GM19035 (cell line): ENCODE measurements at regions not wholly inside any gene's neighbourhood (a gene's known extent, or its start where the extent isn't known, plus 50 kb on each side); places are given as distances from the start of the nearest gene placed in this dataset.

Experiments used
- ATAC-seq: cut with Tn5 transposase; IDR thresholded peaks from one replicate; pipeline ENCODE4 v1.9.1; 2021; ENCODE audit not compliant: unreplicated experiment

DNA sequence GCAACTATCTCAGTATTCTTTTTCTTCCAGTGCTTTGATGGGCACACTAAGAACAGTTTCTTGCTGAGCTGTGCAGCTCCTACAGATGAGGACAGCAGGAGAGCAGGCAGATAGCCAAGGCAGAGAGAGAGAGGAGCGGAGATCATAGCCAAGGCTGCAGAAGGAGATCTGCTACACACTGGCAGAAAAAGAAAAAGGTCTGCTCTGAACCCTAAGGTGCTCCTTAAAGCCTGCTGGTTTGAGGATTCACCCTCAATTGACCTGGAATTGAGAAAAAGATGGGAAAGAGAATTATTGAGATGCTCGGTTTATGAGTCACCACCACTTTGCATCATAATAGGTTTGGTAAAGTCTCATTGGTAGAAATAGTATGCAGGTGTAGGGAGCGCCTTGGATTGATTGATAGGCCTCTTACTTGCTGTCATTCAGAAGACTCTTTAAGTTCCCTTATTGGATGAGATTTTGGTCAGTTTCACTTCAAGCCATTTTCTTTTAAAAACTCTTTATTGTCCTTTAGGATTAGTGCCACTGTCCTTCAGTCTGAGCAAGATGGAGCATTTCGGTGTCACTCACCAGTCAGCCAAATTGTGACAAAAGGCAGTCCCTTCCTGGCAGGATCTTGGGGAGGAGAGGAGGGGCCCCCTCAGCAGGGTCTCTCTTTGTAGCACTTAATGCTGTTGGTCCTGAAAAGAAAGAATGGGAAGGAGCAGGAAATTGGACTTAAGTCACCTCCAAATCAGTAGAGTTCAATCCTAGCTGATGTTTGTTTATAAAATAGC is 685.0 kb downstream of the ADGRL2 start:
- ATAC-seq: no peak

DNA sequence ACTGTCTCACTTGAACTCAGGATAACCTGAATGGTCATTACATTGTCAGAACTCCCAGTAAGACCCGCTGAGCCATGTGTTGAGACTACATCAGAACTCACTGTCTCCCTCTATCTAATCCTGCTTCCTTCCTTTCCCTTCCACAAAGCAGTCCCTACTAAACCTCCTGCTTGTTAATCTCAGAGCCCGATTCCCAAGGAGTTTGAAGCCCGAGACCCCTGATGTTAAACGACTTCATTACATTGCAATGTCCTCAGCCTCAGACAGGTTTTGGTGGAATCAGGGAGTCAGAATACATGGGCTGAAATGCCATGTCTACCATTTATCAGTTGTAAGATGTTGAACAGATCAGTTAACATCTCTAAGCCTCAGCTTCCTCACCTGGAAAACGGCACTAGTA is 682.4 kb downstream of the ADGRL2 start:
- ATAC-seq: no peak

DNA sequence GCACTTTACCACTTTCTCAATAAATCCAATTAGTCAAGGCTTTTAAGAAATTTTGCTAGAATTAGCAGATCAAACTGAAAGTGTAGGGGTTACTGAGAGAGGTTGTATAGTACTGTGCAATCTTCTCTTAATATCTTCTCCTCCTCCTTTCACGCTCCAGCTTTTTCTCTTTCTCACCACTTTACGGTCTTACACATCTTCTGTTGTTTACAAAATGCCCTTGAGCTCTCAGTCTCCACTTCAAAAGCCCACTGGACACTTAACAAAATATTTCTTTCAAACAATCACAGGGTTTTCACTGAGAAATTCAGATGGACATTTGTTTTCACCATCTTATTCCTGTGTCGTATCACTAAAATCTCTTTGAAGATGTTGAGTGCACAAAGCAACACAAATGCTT is 678.2 kb downstream of the ADGRL2 start:
- ATAC-seq: no peak

GRCh38 chr1:82472489-82473131 is 671.9 kb downstream of the ADGRL2 start:
- no peak for ATAC-seq

GRCh38 chr1:82466891-82467290 is 666.2 kb downstream of the ADGRL2 start:
- no peak for ATAC-seq

- ATAC-seq: no peak
Measured at GRCh38 chr1:82466416-82466815, 665.7 kb downstream of the ADGRL2 start.

DNA sequence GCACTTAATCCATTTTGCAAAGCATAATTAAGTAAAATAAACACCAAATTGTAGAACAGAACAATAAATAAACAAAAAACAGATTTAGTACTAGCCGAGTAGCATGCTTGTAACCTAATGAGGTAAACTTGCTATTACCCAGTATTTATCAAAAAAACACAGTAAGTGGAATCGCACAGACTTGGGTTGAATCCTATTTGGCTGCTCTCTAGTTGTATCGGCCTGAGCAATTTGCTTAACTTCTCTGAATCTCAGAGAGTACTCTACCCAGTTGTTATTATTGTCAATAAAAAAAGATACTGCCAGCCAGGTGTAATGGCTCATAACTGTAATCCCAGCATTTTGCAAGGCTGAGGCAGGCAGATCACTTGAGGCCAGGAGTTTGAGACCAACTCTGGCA is 664.3 kb downstream of the ADGRL2 start:
- ATAC-seq: no peak

DNA sequence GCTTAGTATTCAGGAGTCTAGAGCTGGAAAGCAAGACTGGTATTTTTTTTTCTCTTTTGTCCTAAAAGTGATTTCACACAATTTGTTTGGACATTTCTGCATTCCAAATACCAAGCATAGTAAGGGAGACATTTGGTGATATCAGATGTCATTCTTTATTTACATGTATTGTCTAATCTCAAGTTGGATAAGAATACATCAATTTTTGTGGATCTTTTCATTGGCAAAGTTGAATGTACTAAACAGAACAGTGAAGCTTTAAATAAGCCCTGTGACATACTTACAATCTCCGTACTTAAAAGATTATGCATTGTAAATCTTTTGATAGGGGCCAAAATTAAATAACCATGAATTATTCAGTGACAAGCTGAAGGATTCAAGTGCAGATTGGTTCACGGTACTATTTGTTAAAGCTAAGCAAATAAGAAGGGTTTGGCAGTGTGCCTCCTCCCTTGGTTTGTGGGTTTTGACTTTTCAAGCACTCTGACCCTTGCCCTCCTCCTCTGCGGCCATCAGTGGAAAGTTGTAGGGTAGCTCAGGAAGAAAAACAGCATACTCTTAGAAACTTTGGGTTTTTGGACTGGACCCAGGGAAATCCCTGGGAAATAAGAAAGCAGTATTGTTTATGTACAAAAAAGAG is 663.7 kb downstream of the ADGRL2 start:
- no peak for ATAC-seq

GRCh38 chr1:82463951-82464350 is 663.2 kb downstream of the ADGRL2 start:
- ATAC-seq: no peak

GRCh38 chr1:82462366-82462765 is 661.6 kb downstream of the ADGRL2 start:
- no peak for ATAC-seq

GRCh38 chr1:82455342-82455741 is 654.6 kb downstream of the ADGRL2 start:
- no peak for ATAC-seq

DNA sequence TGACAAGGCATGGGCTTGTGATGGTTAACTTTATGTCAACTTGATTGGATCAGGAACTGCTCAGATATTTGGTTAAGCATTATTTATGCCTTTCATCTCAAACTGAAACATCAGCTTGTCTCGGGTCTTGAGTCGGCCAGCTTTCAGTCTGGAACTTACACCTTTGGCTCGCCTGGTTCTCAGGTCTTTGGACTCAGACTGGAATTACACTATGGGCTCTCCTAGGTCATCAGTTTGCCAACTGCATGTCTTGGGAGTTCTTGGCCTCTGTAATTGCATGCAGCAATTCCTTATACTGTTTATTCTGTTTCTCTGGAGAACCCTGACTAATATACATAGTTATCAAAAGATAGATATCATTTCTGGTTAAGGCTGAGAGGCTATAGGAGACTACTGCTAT is 653.7 kb downstream of the ADGRL2 start:
- no peak for ATAC-seq

DNA sequence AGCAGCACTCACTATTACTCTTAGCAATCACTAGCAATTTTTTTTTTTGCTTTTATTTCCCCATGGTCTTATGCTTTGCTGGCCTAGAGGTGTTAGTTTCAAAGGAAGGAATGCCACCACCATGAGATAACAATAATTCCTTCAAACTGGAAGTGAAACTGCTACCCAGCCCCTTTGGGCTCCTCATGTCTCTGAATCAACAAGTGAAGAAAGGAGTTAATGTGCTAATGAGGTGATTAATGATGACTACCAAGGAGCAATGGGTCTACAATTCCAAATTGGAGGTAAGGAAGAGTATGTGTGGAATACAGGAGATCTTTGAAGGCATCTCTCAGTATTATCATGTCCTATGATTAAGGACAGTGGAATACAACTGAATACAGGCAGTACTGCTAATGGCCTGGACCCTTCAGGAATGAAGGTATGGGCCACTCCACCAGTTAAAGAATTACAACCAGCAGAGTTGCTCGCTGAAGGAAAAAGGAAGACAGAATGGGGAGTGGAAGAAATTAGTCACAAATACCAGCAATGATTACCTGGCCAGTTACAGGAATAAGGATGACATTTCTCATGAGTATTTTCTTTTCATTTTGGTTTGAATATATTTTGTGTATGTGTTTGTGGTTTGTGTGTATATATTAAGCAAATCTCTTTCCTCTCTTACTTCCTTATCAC is 652.9 kb downstream of the ADGRL2 start:
- ATAC-seq: no peak

DNA sequence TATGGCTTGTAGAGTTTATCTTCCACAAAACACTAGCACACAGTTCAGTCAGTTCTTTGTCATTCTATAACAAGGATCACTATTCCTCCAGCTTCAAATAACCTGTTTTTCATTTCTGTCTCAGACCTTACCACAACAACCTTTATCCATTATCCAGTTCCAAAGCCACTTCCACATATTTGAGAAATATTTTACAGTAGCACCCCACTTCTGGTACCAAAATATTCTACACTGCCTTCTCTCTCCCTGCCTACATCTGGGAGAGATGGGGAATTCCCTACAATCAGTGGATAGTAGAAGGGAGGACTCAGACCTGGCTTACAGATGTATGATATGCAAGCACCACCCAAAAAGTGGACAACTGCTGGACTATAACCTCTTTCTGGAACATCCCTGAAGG is 651.4 kb downstream of the ADGRL2 start:
- ATAC-seq: no peak

DNA sequence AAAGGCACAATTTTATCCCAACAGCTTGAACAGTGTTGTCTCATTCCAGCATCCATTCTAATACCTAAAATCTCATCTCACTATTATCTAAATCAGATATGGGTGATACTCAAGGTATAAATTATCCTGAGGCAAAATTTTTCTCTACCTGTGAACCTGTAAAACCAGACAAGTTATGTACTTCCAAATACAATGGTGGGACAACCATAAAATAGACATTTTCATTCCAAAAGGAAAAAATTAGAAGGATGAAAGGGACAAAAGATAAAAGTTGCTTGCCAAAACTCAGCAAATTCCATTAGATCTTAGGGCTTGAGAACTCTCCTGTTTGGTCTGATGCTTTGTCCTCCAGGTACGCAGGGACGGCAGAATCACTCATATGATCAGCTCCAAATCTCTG is 650.5 kb downstream of the ADGRL2 start:
- no peak for ATAC-seq

GRCh38 chr1:82449506-82450057 is 648.8 kb downstream of the ADGRL2 start:
- no peak for ATAC-seq

- ATAC-seq: no peak
Measured at GRCh38 chr1:82446955-82447354, 646.2 kb downstream of the ADGRL2 start.

GRCh38 chr1:82446236-82446635 is 645.5 kb downstream of the ADGRL2 start:
- no peak for ATAC-seq

DNA sequence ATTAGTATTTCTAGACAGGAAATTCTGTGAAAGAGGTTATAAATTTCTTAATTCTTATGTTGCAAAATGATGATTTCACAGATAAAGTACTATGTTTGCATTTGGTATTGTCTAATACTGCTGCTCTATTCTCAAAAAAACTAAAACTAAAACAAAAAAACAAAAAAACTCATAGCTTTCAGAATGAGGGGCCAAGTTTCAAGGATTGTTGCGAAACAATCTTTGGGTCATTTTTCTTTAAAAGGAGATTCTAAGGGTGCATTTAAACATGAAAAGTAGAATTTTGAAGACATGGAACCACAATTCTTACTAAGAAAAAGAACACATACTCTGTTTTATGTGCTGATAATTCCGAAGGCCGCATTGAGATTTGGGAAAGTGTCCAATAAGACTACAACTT is 645.1 kb downstream of the ADGRL2 start:
- no peak for ATAC-seq

GRCh38 chr1:82445132-82445531 is 644.4 kb downstream of the ADGRL2 start:
- no peak for ATAC-seq

GRCh38 chr1:82441402-82441801 is 640.7 kb downstream of the ADGRL2 start:
- ATAC-seq: no peak
